Dendritic cell treated with granulocyte-macrophage colony-stimulating factor and Interleukin-4, amounts not matched to agents 40 ng/mL and 50 ng/mL, for 4 days (primary cell): ENCODE measurements at regions not wholly inside any gene's neighbourhood (a gene's known extent, or its start where the extent isn't known, plus 50 kb on each side); places are given as distances from the start of the nearest gene placed in this dataset.

Experiments
- H3K27ac Mint-ChIP-seq: one replicate; pipeline ENCODE4 v1.8.0; 2022; ENCODE audit warnings: mild to moderate bottlenecking, mixed read lengths
- H3K27me3 Mint-ChIP-seq: one replicate; pipeline ENCODE4 v1.8.0; 2022; ENCODE audit warnings: mild to moderate bottlenecking, mixed read lengths
- H3K36me3 Mint-ChIP-seq: one replicate; pipeline ENCODE4 v1.8.0; 2022; ENCODE audit warnings: low read depth, mixed read lengths
- H3K4me1 Mint-ChIP-seq: one replicate; pipeline ENCODE4 v1.8.0; 2022; ENCODE audit warnings: low read depth, mixed read lengths
- H3K4me3 Mint-ChIP-seq: one replicate; pipeline ENCODE4 v1.8.0; 2022; ENCODE audit warnings: mild to moderate bottlenecking, moderate library complexity, mixed read lengths
- H3K9me3 Mint-ChIP-seq: one replicate; pipeline ENCODE4 v1.8.0; 2022; ENCODE audit warnings: mixed read lengths
- intact Hi-C: fragments of 100-400 bp; cut with micrococcal nuclease; formaldehyde crosslinking; loops from one replicate; pipeline ENCODE4 v1.15.0; 2022

DNA sequence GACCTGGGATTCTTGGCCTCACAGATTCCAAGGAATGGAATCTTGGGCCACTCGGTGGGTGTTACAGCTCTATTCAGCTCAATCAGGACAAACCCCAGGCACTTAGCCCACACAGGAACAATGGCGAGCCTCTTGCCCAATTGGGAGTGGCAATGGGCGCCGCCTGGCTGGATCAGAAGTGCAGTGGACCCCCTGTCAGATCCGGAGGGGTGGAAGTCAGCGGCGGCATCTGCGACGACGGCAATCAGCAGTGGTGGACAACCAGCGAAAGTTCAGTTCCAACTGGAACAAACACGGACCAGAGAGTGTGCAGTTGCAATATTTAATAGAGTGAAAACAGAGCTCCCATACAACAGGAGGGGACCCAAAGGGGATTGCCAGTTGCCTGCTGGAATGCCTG is 378.3 kb downstream of the CDH9 start:
- no peaks in the 10 kb centered on the region for H3K36me3 Mint-ChIP-seq

DNA sequence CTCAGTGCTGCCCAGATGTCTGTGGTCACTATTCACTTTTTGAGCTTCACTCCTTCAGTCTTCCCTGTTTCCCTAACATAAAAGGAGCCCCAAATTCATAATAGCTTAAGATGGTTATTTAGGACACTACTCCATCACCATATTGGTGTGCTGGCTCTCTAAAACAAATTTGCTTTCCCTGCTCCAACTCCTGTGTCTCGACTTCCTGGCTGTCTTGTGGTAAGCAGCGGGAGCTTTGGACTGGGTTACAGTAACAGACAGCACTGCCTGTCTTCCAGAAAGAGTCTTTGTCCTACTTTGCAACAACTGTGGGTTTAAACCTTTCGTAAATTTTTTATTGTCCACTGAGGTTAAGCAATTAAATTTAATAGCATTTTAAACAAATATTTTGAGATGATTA is 389.4 kb downstream of the CDH9 start:
- Mint-ChIP-seq H3K27me3 (no peaks in the 10 kb centered on the region), H3K4me1 (no peaks in the 10 kb centered on the region), H3K36me3 (no peaks in the 10 kb centered on the region), H3K27ac (no peak overlapping the region), H3K4me3 (no peak overlapping the region), H3K9me3 (peaks cover 11% of the 10 kb centered on the region)
- intact Hi-C loops, result no loop called here

More for the DNA sequence above, 378.3 kb downstream of the CDH9 start:
- H3K27ac Mint-ChIP-seq, result no peak overlapping the region
- H3K9me3 Mint-ChIP-seq, result peaks cover 58% of the 10 kb centered on the region
- intact Hi-C loops, result no loop called here
- H3K4me1 Mint-ChIP-seq, result no peaks in the 10 kb centered on the region
- no peaks in the 10 kb centered on the region for H3K27me3 Mint-ChIP-seq
- no peak overlapping the region for H3K4me3 Mint-ChIP-seq

DNA sequence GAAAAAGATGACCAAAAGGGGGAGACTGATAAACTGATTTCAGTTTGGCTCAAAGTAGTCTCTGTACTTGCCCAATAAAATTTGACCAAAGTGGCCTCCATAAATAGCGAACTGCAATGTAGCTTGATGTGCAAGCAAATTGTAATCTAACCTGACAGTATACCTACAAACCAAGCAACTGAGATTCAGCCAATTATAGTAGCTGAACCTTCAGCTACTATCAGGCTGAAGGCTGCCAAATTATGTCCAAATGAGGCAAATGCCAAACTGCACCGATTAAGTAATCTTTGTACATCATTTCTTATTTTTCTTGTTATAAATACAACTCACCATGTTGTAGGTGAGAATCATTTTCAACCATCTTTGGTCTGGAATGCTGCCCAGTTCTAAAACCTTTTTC is 390.6 kb downstream of the CDH9 start:
- intact Hi-C loops, result no loop called here
- Mint-ChIP-seq H3K27ac (no peak overlapping the region), H3K36me3 (no peaks in the 10 kb centered on the region), H3K9me3 (peaks cover 18% of the 10 kb centered on the region), H3K27me3 (no peaks in the 10 kb centered on the region), H3K4me1 (no peaks in the 10 kb centered on the region), H3K4me3 (no peak overlapping the region)

DNA sequence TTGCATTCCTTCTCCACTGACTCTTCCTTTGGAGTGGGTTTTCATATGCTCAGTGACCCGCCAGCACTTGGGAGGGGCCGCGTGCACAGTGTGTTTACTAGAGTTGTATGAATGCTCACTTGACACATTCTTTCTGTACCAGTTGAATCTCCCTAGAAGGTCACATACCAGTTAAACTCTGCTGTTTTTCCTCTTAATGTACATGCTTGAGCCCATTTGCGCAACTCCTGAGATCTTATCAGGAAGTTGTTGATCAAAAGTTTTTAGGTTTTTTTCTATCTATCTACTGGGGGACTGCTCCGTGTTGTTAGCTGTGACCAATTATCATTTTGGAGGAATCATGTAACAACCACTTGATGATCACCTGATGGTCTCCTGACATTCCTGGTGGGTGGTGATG is 392.7 kb downstream of the CDH9 start:
- Mint-ChIP-seq H3K4me1 (no peaks in the 10 kb centered on the region), H3K27me3 (no peaks in the 10 kb centered on the region)

DNA sequence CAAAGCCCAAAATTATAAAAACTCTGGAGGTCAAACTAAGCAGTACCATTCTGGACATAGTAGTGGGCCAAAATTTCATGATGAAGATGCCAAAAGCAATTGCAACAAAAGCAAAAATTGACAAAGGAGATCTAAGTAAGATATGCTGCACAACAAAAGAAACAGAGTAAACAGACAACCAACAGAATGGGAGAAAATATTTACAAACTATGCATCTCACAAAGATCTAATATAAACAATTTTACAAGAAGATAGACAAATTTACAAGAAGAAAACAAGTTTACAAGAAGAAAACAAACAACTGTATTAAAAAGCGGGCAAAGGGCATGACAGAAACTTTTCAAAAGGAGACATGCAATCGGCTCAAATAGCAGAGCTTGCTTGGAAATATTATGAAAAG is 396.9 kb downstream of the CDH9 start:
- no peaks in the 10 kb centered on the region for H3K36me3 Mint-ChIP-seq
- intact Hi-C loops, result no loop called here
- peaks cover 48% of the 10 kb centered on the region for H3K9me3 Mint-ChIP-seq
- no peak overlapping the region for H3K4me3 Mint-ChIP-seq
- no peaks in the 10 kb centered on the region for H3K4me1 Mint-ChIP-seq
- no peaks in the 10 kb centered on the region for H3K27me3 Mint-ChIP-seq
- no peak overlapping the region for H3K27ac Mint-ChIP-seq

More for the DNA sequence above, 392.7 kb downstream of the CDH9 start:
- Mint-ChIP-seq H3K4me3 (no peak overlapping the region), H3K9me3 (peaks cover 33% of the 10 kb centered on the region), H3K27ac (no peak overlapping the region), H3K36me3 (no peaks in the 10 kb centered on the region)
- intact Hi-C loops, result no loop called here

DNA sequence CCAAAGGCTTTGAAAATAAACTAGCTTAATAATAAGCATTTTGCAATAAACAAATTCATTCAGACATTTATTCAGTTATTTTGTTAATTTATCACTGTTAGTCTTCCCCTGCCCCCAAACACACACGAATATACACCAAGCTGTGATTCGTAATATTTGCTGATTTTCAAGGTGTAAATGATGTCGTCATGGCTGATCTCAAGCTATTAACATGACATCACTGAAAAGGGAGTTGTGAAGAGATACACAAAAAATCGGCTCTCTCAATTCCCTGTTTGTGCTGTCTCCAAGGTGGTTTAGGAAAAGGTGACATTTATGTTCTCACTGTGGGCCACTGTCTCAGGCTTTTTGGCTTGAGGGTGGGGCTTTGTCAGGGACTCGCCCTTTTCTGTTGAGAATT is 413.3 kb downstream of the CDH9 start:
- Mint-ChIP-seq H3K27me3 (no peaks in the 10 kb centered on the region), H3K4me3 (no peak overlapping the region), H3K9me3 (no peaks in the 10 kb centered on the region), H3K36me3 (no peaks in the 10 kb centered on the region), H3K4me1 (no peaks in the 10 kb centered on the region), H3K27ac (no peak overlapping the region)
- intact Hi-C loops, result no loop called here

DNA sequence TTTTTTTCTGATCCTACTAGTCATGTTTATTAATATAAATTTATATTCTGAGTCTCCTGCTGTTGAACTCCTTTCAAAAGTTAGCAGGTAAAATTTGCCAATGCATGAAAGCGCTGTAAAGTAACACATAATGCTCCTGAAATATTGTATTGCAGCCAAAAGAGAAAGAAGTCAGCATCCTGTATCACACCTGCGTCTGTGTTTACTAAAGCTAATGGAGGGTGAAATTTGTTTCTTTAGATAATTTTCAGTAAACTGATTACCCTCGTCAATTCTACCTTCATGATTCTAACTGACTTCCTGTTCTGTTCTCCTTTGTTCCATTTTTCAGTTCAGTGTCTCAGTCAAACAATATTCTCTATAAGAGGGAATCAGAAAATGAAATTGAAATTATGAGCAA is 415.4 kb downstream of the CDH9 start:
- Mint-ChIP-seq H3K4me3 (no peak overlapping the region), H3K27ac (no peak overlapping the region), H3K36me3 (no peaks in the 10 kb centered on the region), H3K9me3 (no peaks in the 10 kb centered on the region), H3K27me3 (no peaks in the 10 kb centered on the region), H3K4me1 (no peaks in the 10 kb centered on the region)
- intact Hi-C loops, result no loop called here

DNA sequence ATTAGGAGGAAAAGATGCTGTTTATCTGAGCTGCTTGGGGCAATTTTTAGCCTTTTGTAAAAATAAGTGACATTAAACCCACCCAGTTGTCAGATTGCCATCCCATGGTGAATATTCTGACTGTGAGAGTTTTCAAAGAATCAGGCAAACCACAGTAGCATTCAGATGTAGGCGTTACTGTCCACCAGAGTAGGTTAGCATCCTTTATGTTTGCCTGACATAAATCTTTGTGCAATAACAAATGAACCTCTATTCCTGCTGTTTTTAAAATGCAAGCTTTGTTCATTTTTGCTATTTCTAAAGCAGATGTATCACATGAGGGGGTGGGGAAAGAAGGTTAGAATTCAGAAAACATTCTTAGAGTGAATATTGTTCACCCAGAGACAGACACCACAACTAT is 427.8 kb downstream of the CDH9 start:
- H3K4me3 Mint-ChIP-seq, result no peak overlapping the region
- H3K27ac Mint-ChIP-seq, result no peak overlapping the region
- H3K27me3 Mint-ChIP-seq, result no peaks in the 10 kb centered on the region
- intact Hi-C loops, result no loop called here
- no peaks in the 10 kb centered on the region for H3K36me3 Mint-ChIP-seq
- H3K4me1 Mint-ChIP-seq, result no peaks in the 10 kb centered on the region
- H3K9me3 Mint-ChIP-seq, result peaks cover 19% of the 10 kb centered on the region

DNA sequence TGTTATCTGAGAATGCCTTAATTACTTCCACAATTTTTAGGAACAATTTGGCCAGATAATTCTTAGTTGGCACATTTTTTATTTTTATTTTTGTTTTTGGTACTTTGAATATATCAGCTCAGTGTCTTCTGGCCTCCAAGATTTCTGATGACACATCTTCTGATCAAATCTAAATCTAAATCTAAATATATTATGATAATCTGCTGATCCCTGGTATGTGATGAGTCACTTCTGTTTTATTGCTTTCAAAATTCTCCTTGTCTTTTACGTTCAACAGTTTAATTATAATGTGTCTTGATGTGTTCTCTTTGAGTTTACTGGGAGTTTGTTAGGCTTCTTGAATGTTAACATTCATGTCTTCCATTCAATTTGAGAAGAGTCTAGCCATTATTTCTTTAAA is 436.8 kb downstream of the CDH9 start:
- no peaks in the 10 kb centered on the region for H3K36me3 Mint-ChIP-seq
- H3K4me1 Mint-ChIP-seq, result no peaks in the 10 kb centered on the region
- no peak overlapping the region for H3K27ac Mint-ChIP-seq
- peaks cover 14% of the 10 kb centered on the region for H3K9me3 Mint-ChIP-seq
- H3K27me3 Mint-ChIP-seq, result no peaks in the 10 kb centered on the region
- H3K4me3 Mint-ChIP-seq, result no peak overlapping the region
- intact Hi-C loops, result no loop called here

DNA sequence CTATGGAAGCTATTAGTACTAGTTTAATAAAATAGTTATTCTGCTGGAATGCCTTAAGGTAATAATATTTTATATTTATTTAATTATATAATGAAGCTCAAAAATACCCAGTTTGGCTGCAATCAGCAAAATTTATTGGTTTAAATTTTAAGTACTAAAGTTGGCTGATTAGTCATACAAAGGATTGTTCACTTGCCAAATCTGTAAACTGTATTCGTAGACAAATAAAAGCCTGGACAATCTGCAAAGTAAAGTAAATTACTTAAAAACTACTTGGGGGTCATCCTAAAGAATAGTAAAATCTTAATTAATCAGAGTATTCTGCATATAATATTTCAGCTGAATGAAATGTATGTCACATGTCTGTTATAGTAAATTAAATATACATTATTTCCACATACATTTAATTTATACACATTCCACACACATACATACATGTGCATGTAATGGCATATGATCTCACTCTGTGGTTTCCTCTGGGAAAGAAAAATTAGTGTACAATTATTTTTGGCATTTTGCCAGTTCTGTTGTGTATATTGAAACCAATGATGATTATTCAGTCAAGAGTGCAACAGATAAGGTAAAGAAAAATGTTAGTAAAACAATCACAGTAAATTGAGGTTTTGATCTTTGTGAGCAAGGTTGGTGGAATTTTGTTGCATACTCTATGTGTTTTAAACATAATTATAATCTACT is 455.9 kb downstream of the CDH9 start:
- Mint-ChIP-seq H3K36me3 (no peaks in the 10 kb centered on the region), H3K4me3 (no peak overlapping the region), H3K27me3 (no peaks in the 10 kb centered on the region), H3K27ac (no peak overlapping the region), H3K9me3 (peaks cover 6% of the 10 kb centered on the region), H3K4me1 (no peaks in the 10 kb centered on the region)
- intact Hi-C loops, result no loop called here

DNA sequence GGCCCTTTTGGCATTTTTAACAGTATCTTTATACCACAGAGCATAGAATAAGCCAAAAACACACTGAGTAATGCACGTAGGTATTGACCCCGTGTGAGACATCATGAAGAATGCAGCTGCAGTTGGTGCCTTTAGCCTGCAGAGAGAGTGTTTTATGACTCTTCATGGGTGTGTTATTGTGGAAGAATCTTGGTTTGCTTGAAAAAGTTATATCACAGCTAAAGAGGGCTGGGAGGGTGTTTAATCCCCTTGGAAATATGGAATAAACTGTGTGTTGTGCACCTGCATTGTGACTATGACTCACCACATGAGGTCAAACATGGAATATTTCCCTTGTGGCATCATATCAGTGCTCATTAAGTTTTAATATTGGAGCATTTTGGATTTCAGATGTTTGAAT is 458.7 kb downstream of the CDH9 start:
- no peaks in the 10 kb centered on the region for H3K4me1 Mint-ChIP-seq
- H3K9me3 Mint-ChIP-seq, result no peaks in the 10 kb centered on the region
- H3K27me3 Mint-ChIP-seq, result no peaks in the 10 kb centered on the region
- intact Hi-C loops, result no loop called here
- H3K27ac Mint-ChIP-seq, result no peak overlapping the region
- no peak overlapping the region for H3K4me3 Mint-ChIP-seq
- H3K36me3 Mint-ChIP-seq, result no peaks in the 10 kb centered on the region

DNA sequence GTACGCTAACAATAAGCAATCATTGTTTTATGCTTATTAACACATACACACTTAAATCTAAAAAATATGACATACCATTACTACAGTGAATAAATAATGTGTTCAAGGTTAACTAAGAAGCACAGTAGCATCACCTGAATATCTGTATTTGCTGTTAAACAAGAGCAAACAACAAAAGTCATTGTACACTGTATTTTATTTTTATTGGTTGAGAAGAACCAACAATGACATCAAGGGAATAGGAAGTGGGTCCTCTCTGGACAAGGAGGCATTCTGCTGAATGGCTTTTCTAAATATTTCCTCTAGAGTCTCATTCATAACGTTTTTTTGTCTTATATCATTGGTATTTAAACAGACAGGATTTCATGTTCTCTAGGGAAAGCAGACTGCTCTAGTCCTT is 460.4 kb downstream of the CDH9 start:
- no peak overlapping the region for H3K4me3 Mint-ChIP-seq
- H3K27ac Mint-ChIP-seq, result no peak overlapping the region
- H3K4me1 Mint-ChIP-seq, result no peaks in the 10 kb centered on the region
- H3K9me3 Mint-ChIP-seq, result no peaks in the 10 kb centered on the region
- intact Hi-C loops, result no loop called here
- H3K27me3 Mint-ChIP-seq, result no peaks in the 10 kb centered on the region
- H3K36me3 Mint-ChIP-seq, result no peaks in the 10 kb centered on the region

DNA sequence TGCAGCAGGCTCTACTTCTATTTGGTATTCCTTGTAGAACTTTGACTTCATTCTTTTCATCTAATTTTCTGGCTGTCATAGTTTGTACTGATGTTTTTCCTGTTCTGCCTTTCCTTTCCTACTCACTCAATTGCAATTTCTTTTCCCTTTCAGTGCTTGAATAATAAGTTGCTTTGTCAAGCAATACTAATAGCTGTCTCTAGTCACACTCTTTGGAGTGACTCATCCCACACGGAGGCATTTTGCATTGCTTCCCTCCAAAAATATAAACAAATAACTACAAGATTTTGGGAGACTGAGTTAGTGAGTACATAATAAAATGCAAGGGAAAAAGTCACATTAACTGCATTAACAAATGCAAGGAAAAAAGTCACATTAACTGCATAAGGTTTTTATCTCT is 465.9 kb downstream of the CDH9 start:
- H3K27me3 Mint-ChIP-seq, result no peaks in the 10 kb centered on the region
- peaks cover 29% of the 10 kb centered on the region for H3K9me3 Mint-ChIP-seq
- H3K4me3 Mint-ChIP-seq, result no peak overlapping the region
- intact Hi-C loops, result no loop called here
- H3K27ac Mint-ChIP-seq, result no peak overlapping the region
- H3K4me1 Mint-ChIP-seq, result no peaks in the 10 kb centered on the region
- no peaks in the 10 kb centered on the region for H3K36me3 Mint-ChIP-seq

DNA sequence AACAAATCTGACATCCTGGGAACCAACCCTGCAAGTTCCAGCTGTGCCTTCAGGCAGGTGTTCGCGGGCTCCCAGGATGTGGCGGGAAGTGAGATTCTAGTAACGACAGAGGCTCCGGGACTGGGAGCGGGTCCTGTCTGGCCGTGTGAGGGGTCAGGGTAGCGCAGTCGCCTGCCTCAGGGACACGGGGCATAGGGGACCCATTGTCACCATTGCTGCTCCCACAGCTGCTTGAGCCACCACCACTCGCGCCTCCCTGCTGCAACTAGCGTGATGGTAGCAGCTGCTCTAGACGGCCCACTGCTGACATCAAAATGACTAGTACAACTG is 468.5 kb downstream of the CDH9 start:
- peaks cover 55% of the 10 kb centered on the region for H3K9me3 Mint-ChIP-seq
- H3K27ac Mint-ChIP-seq, result no peak overlapping the region
- H3K27me3 Mint-ChIP-seq, result no peaks in the 10 kb centered on the region
- H3K36me3 Mint-ChIP-seq, result no peaks in the 10 kb centered on the region
- no peaks in the 10 kb centered on the region for H3K4me1 Mint-ChIP-seq
- no peak overlapping the region for H3K4me3 Mint-ChIP-seq
- intact Hi-C loops, result no loop called here

DNA sequence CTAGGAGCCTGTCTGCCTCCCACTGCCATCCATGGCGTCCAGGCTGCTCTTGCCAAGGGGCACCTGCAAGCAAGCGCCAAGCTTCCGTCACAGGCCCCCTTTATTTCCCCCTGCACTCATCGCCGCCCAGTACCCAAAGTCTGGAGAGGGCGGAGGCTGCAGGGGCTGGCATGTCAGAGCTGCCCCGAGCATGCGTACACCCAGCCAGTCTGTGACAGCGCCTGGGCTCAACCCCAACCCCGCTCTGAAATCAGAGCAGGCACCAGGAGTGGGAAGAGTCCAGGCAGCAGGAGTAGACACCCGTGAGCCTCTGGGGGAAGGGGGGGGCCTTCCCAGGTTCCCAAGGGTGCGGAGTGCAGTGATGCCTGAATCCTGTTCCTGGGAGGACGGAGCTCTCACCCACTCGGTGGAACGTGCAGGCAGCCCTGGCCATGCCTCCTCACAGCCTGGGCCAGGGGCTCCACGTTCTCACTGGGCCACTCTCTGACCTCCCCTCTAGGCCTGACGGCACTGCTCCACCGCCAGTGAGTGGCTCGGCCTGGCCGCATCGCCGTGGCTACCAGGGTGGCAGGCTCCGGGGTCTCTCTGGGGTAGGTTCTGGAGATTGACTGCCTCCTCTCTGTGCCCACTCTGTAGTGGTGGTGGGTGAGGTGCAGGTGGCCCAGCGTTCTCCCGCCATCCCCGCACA is 469.0 kb downstream of the CDH9 start:
- intact Hi-C loops, result no loop called here
- Mint-ChIP-seq H3K27ac (no peak overlapping the region), H3K27me3 (no peaks in the 10 kb centered on the region), H3K4me3 (no peak overlapping the region), H3K36me3 (no peaks in the 10 kb centered on the region), H3K9me3 (peaks cover 58% of the 10 kb centered on the region), H3K4me1 (no peaks in the 10 kb centered on the region)
